Mesendoderm (in vitro differentiated cells): ENCODE measurements at regions not wholly inside any gene's neighbourhood (a gene's known extent, or its start where the extent isn't known, plus 50 kb on each side); places are given as distances from the start of the nearest gene placed in this dataset.
A peak's percentile ranks its signal among the peaks of the same experiment; 100 is the strongest.

ENCODE experiments used
- DNase-seq: peaks from one replicate; pipeline ENCODE4 v3.0.0; 2013
- H2AK5ac ChIP-seq: 2 replicates; pipeline ENCODE4 v1.6.1; 2013; ENCODE audit warnings: low read length, inconsistent platforms
- H2BK120ac ChIP-seq: 2 replicates; pipeline ENCODE4 v1.6.1; 2013; ENCODE audit warnings: low read depth, mild to moderate bottlenecking, low read length, moderate library complexity, mixed read lengths
- H2BK15ac ChIP-seq: replicated peaks from 2 replicates; pipeline ENCODE4 v1.6.1; 2013; ENCODE audit warnings: low read depth, mild to moderate bottlenecking, moderate library complexity
- H2BK5ac ChIP-seq: 2 replicates; pipeline ENCODE4 v1.6.1; 2013; ENCODE audit warnings: low read length, inconsistent platforms
- H3K18ac ChIP-seq: 2 replicates; pipeline ENCODE4 v1.6.1; 2013; ENCODE audit warnings: mild to moderate bottlenecking, low read length, mixed read lengths
- H3K23ac ChIP-seq: one replicate; pipeline ENCODE4 v1.6.1; 2013; ENCODE audit warnings: low read length
- H3K27ac ChIP-seq: 2 replicates; pipeline ENCODE4 v1.5.1; 2013; ENCODE audit warnings: low read depth, mild to moderate bottlenecking, inconsistent platforms, low read length, moderate library complexity
- H3K27me3 ChIP-seq: 2 replicates; pipeline ENCODE4 v1.6.1; 2013; ENCODE audit warnings: low read length, control low read depth, mild to moderate bottlenecking, inconsistent platforms; ENCODE audit not compliant: insufficient read depth, poor library complexity
- H3K36me3 ChIP-seq: 2 replicates; pipeline ENCODE4 v1.6.1; 2013; ENCODE audit warnings: low read length, inconsistent platforms; ENCODE audit not compliant: control insufficient read depth, insufficient read depth
- H3K4ac ChIP-seq: one replicate; pipeline ENCODE4 v1.6.1; 2013; ENCODE audit warnings: low read depth, mild to moderate bottlenecking, low read length, moderate library complexity
- H3K4me1 ChIP-seq: 2 replicates; pipeline ENCODE4 v1.6.1; 2013; ENCODE audit warnings: low read depth, low read length, inconsistent platforms; ENCODE audit not compliant: control insufficient read depth
- H3K4me2 ChIP-seq: 2 replicates; pipeline ENCODE4 v1.6.1; 2013; ENCODE audit warnings: low read length
- H3K4me3 ChIP-seq: 2 replicates; pipeline ENCODE4 v1.5.1; 2013; ENCODE audit warnings: mild to moderate bottlenecking, low read length
- H3K56ac ChIP-seq: one replicate; pipeline ENCODE4 v1.6.1; 2013; ENCODE audit warnings: low read length
- H3K79me1 ChIP-seq: 2 replicates; pipeline ENCODE4 v1.6.1; 2013; ENCODE audit warnings: low read length, inconsistent platforms
- H3K79me2 ChIP-seq: 2 replicates; pipeline ENCODE4 v1.6.1; 2013; ENCODE audit warnings: mild to moderate bottlenecking, low read length; ENCODE audit not compliant: control insufficient read depth, insufficient read depth
- H3K9ac ChIP-seq: 2 replicates; pipeline ENCODE4 v1.6.1; 2013; ENCODE audit warnings: low read length, inconsistent platforms
- H4K5ac ChIP-seq: one replicate; pipeline ENCODE4 v1.6.1; 2013; ENCODE audit warnings: low read length
- H4K8ac ChIP-seq: one replicate; pipeline ENCODE4 v1.6.1; 2013; ENCODE audit warnings: low read depth, mild to moderate bottlenecking, control low read depth, low read length, moderate library complexity
- WGBS: extraction: QIAGEN DNeasy Blood & Tissue Kit; methylation state at CpG from one replicate; pipeline ENCODE4 v1.1.7; 2013; ENCODE audit warnings: low lambda C conversion rate, missing lambda C conversion rate; ENCODE audit not compliant: insufficient coverage; ENCODE audit errors: extremely low coverage; 5-methylcytosine and 5-hydroxymethylcytosine counted together

DNA sequence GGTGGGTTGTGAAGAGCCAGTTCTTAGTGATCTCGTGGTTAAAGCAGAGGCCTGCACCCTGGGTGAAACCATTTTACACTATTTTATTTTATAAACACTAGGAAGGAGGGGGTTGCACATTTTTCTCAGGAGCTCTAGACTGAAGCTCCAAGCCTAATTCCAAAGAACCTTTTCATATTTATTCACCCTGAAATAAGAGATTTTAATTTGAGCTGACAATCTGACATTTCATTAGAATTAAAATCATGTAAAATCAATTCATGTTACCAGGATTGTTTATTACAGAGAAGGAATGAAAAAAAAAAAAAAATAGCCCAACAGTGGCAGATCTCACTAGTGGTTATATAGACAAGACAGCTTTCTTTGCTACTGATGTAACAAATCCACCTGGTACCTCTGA is 222.5 kb upstream of the SOX4 start:
- no peak overlapping the region for H3K18ac ChIP-seq
- no CpG with 5 or more reads among the region's 1 CpG for WGBS
- H2BK5ac ChIP-seq: peak overlapping the region; percentile 58
- no peaks in the 10 kb centered on the region for H3K79me2 ChIP-seq
- H3K27ac ChIP-seq: no peak overlapping the region
- no peak overlapping the region for H3K4ac ChIP-seq
- no peak overlapping the region for H2BK120ac ChIP-seq
- no peaks in the 10 kb centered on the region for H3K79me1 ChIP-seq
- no peak overlapping the region for H3K9ac ChIP-seq
- H4K5ac ChIP-seq: no peak overlapping the region
- peaks cover 28% of the 10 kb centered on the region for H3K4me1 ChIP-seq
- peak overlapping the region; percentile 43 for H2AK5ac ChIP-seq
- H3K27me3 ChIP-seq: no peaks in the 10 kb centered on the region
- H3K4me2 ChIP-seq: no peak overlapping the region
- no peak for DNase-seq
- H2BK15ac ChIP-seq: no peak overlapping the region
- no peak overlapping the region for H4K8ac ChIP-seq
- no peaks in the 10 kb centered on the region for H3K36me3 ChIP-seq
- peak overlapping the region; percentile 46 for H3K56ac ChIP-seq
- H3K4me3 ChIP-seq: no peak overlapping the region
- H3K23ac ChIP-seq: no peak overlapping the region

DNA sequence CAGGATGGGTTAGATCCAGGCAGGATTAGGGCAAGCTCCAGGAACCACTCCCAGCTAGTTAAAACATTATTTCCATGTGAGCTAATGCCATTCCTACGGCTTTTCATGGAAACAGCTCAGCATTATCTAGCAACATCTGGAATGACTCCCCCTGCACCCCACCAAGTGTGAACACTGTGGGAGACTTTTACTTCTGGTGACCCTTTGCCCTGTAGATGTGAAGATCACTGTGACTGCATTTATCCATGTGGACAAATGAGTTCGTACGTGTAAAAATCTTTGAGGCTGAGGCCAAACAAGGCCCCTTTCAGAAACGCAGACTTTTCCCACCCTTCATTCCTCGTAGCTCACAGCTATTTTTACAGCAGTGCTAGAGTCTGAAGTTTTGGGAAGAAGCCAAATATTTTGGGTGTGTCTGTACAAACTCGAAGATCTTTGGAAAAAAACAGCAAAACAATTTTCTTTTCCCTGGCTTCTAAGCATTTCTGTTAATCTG is 221.8 kb upstream of the SOX4 start:
- H3K27me3 ChIP-seq: no peaks in the 10 kb centered on the region
- no peak overlapping the region for H3K4me2 ChIP-seq
- no peak overlapping the region for H3K4ac ChIP-seq
- no peak overlapping the region for H3K9ac ChIP-seq
- no peak overlapping the region for H3K23ac ChIP-seq
- no peak overlapping the region for H2BK15ac ChIP-seq
- H4K5ac ChIP-seq: no peak overlapping the region
- peak; percentile 94 for DNase-seq
- WGBS: no CpG with 5 or more reads among the region's 6 CpGs
- no peak overlapping the region for H3K18ac ChIP-seq
- H3K56ac ChIP-seq: no peak overlapping the region
- no peak overlapping the region for H2BK120ac ChIP-seq
- no peak overlapping the region for H2BK5ac ChIP-seq
- no peak overlapping the region for H4K8ac ChIP-seq
- H3K27ac ChIP-seq: no peak overlapping the region
- no peaks in the 10 kb centered on the region for H3K36me3 ChIP-seq
- no peak overlapping the region for H3K4me3 ChIP-seq
- peaks cover 28% of the 10 kb centered on the region for H3K4me1 ChIP-seq
- H3K79me1 ChIP-seq: no peaks in the 10 kb centered on the region
- no peak overlapping the region for H2AK5ac ChIP-seq
- no peaks in the 10 kb centered on the region for H3K79me2 ChIP-seq

- no peaks in the 10 kb centered on the region for H3K27me3 ChIP-seq
- no peak for DNase-seq
- peaks cover 9% of the 10 kb centered on the region for H3K4me1 ChIP-seq
- no peak overlapping the region for H2BK5ac ChIP-seq
- peak overlapping the region; percentile 46 for H3K4ac ChIP-seq
- no peak overlapping the region for H3K23ac ChIP-seq
- no peaks in the 10 kb centered on the region for H3K79me2 ChIP-seq
- H3K56ac ChIP-seq: no peak overlapping the region
- H3K79me1 ChIP-seq: no peaks in the 10 kb centered on the region
- H3K4me3 ChIP-seq: no peak overlapping the region
- H3K27ac ChIP-seq: peak overlapping the region; percentile 8
- no peak overlapping the region for H2BK15ac ChIP-seq
- H3K9ac ChIP-seq: no peak overlapping the region
- no peaks in the 10 kb centered on the region for H3K36me3 ChIP-seq
- H2BK120ac ChIP-seq: no peak overlapping the region
- no peak overlapping the region for H3K4me2 ChIP-seq
- no peak overlapping the region for H2AK5ac ChIP-seq
- H4K5ac ChIP-seq: no peak overlapping the region
- peak overlapping the region; percentile 52 for H3K18ac ChIP-seq
- no peak overlapping the region for H4K8ac ChIP-seq
- no CpG with 5 or more reads among the region's 11 CpGs for WGBS
Observed at GRCh38 chr6:21375151-21376116, 218.1 kb upstream of the SOX4 start.

GRCh38 chr6:21377356-21377755 is 216.2 kb upstream of the SOX4 start:
- peak; percentile 83 for DNase-seq
- no peak overlapping the region for H3K18ac ChIP-seq

DNA sequence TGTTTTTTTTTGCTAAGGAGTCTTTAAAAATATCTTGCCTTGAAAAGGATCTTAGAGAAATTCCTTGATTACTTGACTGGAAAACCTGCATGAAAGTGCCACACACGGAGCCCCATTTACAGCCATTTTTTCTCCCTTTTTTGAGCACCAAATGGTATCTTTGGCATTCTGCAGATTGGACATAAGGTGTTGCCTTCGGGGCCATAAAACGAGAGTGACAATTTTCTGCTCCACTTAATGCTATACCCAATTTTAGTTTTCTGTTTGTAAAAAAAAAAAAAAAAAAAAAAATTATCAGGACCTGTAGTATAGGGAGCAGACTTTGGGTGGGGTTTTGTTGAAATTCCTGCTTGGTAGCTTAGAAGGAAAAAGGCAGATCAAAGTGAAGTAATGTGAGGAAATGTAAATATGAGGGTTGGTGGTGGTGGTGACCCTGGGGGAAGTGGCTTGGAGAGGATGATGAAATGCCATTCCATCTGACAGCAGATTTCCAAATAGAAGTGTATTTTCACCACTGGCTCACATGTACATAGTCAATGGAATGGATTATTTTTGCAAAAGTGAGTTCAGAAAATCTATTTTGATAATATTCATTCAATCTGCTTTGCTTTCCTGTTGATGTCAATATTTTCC is 212.1 kb upstream of the SOX4 start:
- Histone ChIP-seq H3K36me3 (no peaks in the 10 kb centered on the region), H3K9ac (no peak overlapping the region), H2BK15ac (no peak overlapping the region), H3K4me2 (no peak overlapping the region), H3K4me1 (peaks cover 3% of the 10 kb centered on the region), H3K79me1 (no peaks in the 10 kb centered on the region), H2BK5ac (no peak overlapping the region), H3K23ac (no peak overlapping the region), H2BK120ac (no peak overlapping the region), H3K27me3 (no peaks in the 10 kb centered on the region), H3K27ac (no peak overlapping the region), H4K5ac (no peak overlapping the region), H3K4ac (no peak overlapping the region), H3K4me3 (no peak overlapping the region), H2AK5ac (no peak overlapping the region), H3K79me2 (no peaks in the 10 kb centered on the region), H3K18ac (no peak overlapping the region), H3K56ac (no peak overlapping the region), H4K8ac (no peak overlapping the region)
- no CpG with 5 or more reads among the region's 3 CpGs for WGBS
- no peak for DNase-seq

More at GRCh38 chr6:21377356-21377755, 216.2 kb upstream of the SOX4 start:
- Histone ChIP-seq H3K23ac (no peak overlapping the region), H3K27me3 (no peaks in the 10 kb centered on the region), H2BK5ac (no peak overlapping the region), H3K36me3 (no peaks in the 10 kb centered on the region), H3K56ac (no peak overlapping the region), H3K4ac (no peak overlapping the region), H4K5ac (no peak overlapping the region), H2BK15ac (no peak overlapping the region), H3K4me3 (no peak overlapping the region), H2BK120ac (no peak overlapping the region), H4K8ac (no peak overlapping the region), H3K9ac (no peak overlapping the region), H3K4me1 (peaks cover 2% of the 10 kb centered on the region), H3K79me2 (no peaks in the 10 kb centered on the region), H2AK5ac (no peak overlapping the region), H3K27ac (no peak overlapping the region), H3K79me1 (no peaks in the 10 kb centered on the region), H3K4me2 (no peak overlapping the region)
- no CpG with 5 or more reads among the region's 6 CpGs for WGBS
